Stimulated activated CD4-positive, alpha-beta T cell treated with anti-CD3 and anti-CD28 coated beads, TNF-alpha, amount 100 ng/mL, for 4 hours (primary cell): ENCODE measurements at regions not wholly inside any gene's neighbourhood (a gene's known extent, or its start where the extent isn't known, plus 50 kb on each side); places are given as distances from the start of the nearest gene placed in this dataset.
"Not testable (repeated sequence)": the region's sequence is repeated elsewhere in the genome, so short reads cannot be mapped to it uniquely, and the experiment has no call there.

ENCODE experiments used
- DNase-seq, 3 experiments: peaks; one replicate each; pipeline ENCODE4 v3.0.0-alpha.2; 2020; ENCODE audit warnings: low read depth in 3 of 3

DNA sequence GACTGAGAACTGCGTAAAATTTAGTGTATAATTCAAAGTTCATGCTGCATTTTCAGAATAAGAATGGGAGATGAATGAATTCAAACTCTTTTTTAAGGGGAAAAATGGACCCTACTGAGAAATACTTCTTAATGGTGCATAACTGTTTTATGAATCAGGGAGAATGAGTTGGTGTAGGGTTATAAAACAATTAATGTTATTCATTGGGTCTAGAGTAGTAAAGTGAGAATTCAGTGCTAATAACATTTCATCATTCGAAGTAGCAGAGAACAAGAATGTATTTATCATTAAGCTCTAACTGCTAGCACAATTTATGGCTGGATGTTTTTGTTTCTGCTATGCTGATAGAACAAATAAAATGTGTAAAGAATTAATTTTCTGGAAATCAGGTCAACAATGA is 310.2 kb downstream of the SLITRK5 start:
- DNase-seq, result no peak

GRCh38 chr13:87982400-87982799 is 311.2 kb downstream of the SLITRK5 start:
- no peak for DNase-seq

DNA sequence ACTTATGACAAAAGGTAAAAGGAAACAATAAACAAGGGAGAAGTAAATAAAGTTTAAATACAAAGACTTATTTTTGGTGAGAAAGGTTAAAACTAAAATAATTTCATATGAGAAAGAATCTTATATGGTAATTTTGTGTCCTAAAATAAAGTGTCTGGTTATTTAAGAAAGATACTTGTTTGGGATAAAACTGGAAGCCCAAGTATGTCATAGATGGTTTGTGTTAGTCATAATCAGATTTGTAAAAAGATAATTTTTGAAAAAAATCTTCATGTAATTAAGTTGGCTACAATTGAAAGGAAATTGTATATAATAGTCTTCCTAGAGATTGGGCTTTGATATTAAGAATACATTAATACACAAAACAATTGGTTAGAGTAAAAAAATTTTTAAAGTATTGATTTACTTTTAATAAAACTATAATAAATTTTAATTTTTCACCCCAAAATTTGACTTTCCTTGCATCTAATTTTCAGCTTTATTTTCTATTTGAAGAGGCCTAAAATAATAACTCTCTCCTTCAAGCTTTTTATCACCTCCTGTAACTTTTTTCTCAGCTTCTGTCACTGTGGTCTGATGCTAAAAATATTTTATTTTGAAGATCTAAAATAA is 315.6 kb downstream of the SLITRK5 start:
- DNase-seq, result no peak

DNA sequence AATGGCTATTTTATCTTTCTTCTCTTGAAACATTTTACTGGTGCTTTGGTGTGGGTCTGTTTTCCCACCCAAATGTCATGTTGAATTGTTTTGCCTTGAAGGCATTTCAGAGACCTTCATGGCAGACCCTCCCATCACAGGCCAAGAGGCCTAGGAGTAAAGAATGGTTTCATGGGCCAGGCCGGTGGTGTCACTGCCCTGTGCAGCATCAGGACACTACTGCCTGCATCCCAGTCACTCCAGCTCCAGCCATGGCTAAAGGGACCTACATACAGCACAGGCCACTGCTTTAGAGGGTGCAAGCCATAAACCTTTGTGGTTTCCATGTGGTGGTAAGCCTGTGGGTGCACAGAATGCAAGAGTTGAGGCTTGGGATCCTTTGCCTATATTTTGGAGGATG is 326.9 kb downstream of the SLITRK5 start:
- no peak for DNase-seq

DNA sequence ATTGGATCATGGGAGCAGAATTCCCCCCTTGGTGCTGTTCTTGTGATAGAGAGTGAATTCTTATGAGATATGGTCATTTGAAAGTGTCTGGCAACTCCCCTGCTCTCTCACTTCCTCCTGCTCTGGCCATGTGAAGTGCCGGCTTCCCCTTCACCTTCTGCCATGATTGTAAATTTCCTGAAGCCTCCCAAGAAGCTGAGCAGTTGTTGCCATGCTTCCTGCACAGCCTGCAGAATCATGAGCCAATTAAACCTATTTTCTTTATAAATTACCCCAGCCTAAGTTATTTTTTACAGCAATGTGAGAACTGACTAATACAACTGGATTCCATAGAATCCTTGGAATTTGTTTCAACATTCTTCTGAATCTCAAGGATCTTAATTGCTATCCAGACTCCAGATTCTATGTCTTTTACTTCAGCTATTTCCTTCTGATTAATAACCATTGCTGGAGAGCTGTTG is 328.1 kb downstream of the SLITRK5 start:
- no peak for DNase-seq

GRCh38 chr13:87999788-88000187 is 328.6 kb downstream of the SLITRK5 start:
- no peak for DNase-seq

GRCh38 chr13:88000239-88000638 is 329.1 kb downstream of the SLITRK5 start:
- DNase-seq, result no peak

GRCh38 chr13:88000787-88001186 is 329.6 kb downstream of the SLITRK5 start:
- no peak for DNase-seq

- no peak for DNase-seq
Observed at GRCh38 chr13:88005188-88005587, 334.0 kb downstream of the SLITRK5 start.

GRCh38 chr13:88014527-88014926 is 343.4 kb downstream of the SLITRK5 start:
- no peak for DNase-seq

DNA sequence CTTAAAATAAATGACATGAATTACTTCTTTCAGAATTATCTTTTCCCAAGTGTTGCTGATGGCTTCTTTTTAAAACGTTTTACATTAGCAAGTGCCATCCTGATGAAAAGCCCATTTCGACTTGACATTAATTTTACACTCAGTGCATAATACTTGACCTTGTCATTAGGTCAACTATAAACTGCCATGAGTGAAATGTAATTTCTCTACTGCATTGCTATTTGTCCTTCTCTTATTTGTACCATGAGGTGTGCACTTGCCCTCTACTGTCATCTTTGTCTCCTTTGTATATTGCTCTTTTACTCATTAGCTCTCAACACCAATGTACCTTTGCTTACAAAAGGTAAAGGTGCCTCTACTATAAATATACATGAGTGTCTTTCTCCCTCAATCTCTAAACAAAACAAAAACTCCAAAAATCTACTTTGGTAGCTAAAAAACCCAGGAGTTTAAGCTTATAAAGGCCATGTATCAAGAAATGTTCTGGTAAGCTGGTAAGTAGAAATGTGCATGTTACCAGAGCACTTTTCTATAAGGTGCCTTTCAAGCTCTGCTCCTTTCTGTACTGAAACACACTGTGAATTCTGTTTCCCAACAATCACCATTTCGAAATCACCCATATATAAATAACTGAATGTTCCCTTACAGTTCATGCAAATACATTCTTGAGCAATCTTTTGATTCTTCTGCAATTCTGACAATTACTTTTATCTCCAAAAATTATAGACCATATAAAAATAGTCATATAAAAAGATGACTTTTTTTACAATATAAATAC is 351.4 kb downstream of the SLITRK5 start:
- no peak for DNase-seq

GRCh38 chr13:88026241-88026640 is 355.1 kb downstream of the SLITRK5 start:
- DNase-seq, result no peak

GRCh38 chr13:88031980-88032559 is 360.9 kb downstream of the SLITRK5 start:
- no peak for DNase-seq

- not testable (repeated sequence) for DNase-seq
Observed at GRCh38 chr13:88036205-88036604, 365.0 kb downstream of the SLITRK5 start.

DNA sequence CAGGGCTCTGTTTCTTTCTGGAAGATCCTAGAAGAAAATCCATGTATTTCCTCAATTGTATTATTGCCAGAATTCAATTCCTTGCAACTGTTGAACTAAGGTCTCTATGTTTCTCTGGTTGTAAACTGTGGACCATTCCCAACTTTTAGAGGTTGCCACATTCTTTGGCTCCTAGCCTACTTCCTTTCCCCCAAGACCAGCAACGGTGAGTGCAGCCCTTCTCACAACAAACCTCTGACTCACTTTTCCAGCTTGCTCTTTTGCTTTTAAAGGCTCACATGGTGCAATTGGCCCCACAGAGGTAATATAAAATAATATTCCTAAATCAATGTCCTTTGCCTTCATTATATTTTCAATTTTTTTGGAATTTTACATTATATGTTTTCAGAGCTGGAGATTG is 371.3 kb downstream of the SLITRK5 start:
- no peak for DNase-seq

DNA sequence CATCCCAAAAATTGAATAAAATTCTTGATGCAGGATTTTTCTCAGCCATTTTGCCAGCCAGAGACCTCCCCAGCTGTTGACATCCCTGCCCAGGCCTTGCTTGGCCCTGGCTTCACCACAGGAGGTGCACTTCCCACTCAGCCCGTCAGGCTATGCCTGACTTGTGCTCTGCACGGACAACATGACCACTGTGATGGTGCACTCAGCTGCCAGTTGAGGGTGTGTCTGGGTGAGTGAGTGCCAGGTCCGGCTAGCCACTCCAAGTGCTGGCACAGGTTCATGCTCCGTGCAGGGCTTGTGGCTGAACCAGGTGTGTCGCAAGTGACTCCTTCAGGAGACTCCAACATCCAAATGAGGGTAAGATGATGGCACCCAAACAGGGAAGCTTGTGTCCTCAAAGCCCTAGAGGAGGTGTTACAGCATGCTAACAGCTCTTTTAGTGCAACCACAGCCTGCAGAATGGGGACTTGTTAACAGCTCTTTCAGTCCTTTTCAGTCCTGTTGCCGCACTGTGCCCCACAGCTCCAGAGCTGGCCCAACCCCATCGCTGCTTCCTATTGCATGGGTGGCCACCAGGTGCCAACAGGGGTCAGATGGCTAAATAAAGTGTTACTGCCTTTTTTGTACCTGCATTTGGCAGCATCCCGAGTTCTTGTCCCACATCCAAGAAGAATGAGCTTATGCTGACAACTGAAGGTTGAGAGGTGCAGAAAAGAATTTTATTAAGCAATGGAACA is 380.7 kb downstream of the SLITRK5 start:
- DNase-seq, result no peak

DNA sequence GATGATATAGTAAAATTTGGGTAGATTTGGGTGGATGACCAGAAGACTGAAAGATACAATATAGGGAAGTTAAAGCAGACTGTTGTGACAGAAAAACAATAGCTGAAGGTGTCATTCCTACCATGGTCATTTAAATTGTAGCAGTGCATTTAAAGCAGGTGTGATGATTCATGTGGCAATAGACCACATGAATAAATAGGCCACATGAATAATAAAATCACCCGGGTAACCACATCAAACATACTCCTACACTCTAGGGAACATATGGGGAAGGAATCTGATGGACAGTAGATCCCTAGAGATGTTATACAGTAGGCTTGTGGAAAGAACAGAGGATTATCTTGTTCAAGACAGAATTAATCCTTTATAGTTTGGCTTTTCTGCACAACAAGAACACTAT is 392.6 kb downstream of the SLITRK5 start:
- no peak for DNase-seq

GRCh38 chr13:88066847-88067246 is 395.7 kb downstream of the SLITRK5 start:
- DNase-seq, result no peak

- DNase-seq, result no peak
Observed at GRCh38 chr13:88068316-88068715, 397.1 kb downstream of the SLITRK5 start.

DNA sequence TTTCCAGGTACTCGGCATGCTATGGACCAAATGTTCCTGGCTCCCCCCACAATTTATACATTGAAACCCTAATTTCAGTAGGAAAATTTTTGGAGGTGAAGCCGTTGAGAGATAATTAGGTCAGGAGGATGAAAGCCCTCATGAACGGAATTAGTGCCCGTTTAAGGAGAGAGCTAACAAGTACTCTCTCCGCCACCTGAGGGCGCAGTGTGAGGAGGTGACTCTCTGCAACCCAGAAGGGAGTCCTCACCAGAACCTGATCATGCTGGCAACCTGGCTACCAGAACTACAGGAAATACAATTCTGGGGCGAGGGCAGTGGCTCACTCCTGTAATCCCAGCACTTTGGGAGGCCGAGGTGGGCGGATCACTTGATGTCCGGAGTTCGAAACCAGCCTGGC is 397.8 kb downstream of the SLITRK5 start:
- DNase-seq, result no peak

GRCh38 chr13:88071371-88071770 is 400.2 kb downstream of the SLITRK5 start:
- no peak for DNase-seq

- DNase-seq, result no peak
Observed at GRCh38 chr13:88074794-88075510, 403.8 kb downstream of the SLITRK5 start.
